ENCODE measurements at regions not wholly inside any gene's neighbourhood (a gene's known extent, or its start where the extent isn't known, plus 50 kb on each side); places are given as distances from the start of the nearest gene placed in this dataset.

DNA sequence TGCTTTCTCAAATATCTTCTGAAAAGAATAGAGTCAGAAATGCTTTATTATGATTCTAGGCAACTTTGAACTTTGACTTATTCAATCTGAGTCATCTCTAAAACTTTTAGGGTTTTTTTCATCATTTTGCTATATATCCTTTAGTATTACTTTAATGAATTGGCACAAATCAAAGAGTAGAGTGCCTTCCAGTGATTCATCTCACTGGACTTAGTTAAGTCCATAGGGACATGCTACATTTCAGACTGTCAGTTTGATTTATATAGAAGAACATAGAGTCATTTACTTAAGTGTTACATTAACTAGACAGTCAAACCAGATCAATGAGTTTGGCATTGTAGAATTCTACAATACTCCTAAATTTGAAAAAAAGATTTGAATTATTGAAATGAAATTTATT lies 1235.7 kb upstream of the MAP3K7 start:
- no peak for DNase-seq (ENCODE audit: low read depth)
- no peak overlapping the region for H3K4me3 ChIP-seq (ENCODE audit: low read depth, low read length)
- TF ChIP-seq, protein P1, sequence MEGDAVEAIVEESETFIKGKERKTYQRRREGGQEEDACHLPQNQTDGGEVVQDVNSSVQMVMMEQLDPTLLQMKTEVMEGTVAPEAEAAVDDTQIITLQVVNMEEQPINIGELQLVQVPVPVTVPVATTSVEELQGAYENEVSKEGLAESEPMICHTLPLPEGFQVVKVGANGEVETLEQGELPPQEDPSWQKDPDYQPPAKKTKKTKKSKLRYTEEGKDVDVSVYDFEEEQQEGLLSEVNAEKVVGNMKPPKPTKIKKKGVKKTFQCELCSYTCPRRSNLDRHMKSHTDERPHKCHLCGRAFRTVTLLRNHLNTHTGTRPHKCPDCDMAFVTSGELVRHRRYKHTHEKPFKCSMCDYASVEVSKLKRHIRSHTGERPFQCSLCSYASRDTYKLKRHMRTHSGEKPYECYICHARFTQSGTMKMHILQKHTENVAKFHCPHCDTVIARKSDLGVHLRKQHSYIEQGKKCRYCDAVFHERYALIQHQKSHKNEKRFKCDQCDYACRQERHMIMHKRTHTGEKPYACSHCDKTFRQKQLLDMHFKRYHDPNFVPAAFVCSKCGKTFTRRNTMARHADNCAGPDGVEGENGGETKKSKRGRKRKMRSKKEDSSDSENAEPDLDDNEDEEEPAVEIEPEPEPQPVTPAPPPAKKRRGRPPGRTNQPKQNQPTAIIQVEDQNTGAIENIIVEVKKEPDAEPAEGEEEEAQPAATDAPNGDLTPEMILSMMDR (IDR thresholded peaks at IDR 0.05; ENCODE audit: control insufficient read depth, extremely low read depth, insufficient read depth), result no peak

DNA sequence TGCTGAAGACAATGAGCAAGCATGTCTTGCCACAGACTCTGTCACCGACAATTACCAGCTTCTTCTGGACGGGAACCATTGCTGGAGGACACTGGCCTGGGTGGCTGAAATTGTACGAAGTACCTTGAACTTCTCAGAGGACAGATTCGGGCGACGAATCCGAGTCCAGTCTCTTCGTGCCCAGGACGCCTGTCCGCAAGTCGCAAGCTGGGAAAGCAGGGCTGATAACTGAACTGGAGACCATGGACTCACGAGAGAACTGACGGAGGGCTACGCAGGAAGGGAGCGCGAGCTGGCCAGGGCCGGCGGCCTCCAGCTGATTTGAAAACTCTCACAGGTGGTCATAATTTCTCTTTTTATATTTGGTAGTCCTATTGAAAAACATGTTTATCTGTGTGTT lies 1229.5 kb upstream of the MAP3K7 start:
- TF ChIP-seq, protein P1 (IDR thresholded peaks at IDR 0.05; ENCODE audit: control insufficient read depth, extremely low read depth, insufficient read depth), result no peak
- H3K4me3 ChIP-seq (ENCODE audit: low read depth, low read length), result no peak overlapping the region
- DNase-seq (ENCODE audit: low read depth), result no peak

DNA sequence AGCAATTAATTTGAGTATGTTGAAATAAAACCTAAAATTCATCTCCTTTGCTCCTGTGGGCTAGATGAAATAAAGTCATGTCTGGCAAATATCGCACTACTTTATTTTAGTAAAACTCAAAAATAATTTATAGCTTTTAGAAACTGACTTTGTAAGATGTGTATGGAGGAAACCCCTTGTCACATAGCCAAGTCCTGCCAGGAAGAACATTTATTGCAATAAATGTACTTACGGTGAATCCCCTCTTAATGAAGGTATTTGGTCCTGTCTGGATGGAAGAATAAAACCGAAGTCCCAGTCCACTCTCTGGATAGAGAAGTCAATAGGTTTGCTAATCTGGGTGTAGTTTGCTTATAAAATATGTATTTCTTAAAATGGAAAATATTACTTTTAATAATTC lies 1226.8 kb upstream of the MAP3K7 start:
- no peak overlapping the region for H3K4me3 ChIP-seq (ENCODE audit: low read depth, low read length)
- TF ChIP-seq, protein P1 (IDR thresholded peaks at IDR 0.05; ENCODE audit: control insufficient read depth, extremely low read depth, insufficient read depth), result no peak
- DNase-seq (ENCODE audit: low read depth), result no peak

DNA sequence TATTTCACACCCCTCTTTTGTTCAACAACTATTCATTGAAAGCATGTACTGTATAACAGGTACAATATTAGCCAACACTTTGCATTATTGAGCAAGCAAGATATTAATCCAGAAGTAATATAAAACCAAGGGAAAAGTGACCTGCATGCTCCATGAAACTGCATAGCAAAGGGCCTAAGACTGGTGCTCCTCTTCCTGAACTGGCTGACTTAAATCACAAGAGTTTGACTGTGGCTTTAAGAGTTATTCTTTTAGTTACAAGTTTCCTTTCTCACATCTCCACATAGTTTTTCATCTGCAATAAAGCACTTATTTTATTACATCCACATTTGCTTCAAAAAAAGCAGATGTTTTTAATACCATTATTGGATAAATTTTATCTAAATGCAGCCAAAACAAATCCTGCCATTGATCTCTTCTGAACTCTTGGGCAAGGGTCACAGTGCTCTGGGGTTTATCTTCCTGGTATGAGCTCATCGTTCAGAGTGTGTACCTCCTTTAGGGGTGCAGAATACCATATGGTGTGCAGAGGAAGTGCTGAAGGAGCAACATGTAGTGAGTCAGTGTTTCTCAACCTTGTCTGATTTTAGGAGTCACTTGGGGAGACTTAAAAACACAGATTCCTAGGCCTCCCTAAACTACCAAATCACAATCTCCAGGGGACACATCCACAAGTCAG lies 1225.9 kb upstream of the MAP3K7 start:
- TF ChIP-seq, protein P1 (IDR thresholded peaks at IDR 0.05; ENCODE audit: control insufficient read depth, extremely low read depth, insufficient read depth), result no peak
- no peak for DNase-seq (ENCODE audit: low read depth)
- H3K4me3 ChIP-seq (ENCODE audit: low read depth, low read length), result no peak overlapping the region

DNA sequence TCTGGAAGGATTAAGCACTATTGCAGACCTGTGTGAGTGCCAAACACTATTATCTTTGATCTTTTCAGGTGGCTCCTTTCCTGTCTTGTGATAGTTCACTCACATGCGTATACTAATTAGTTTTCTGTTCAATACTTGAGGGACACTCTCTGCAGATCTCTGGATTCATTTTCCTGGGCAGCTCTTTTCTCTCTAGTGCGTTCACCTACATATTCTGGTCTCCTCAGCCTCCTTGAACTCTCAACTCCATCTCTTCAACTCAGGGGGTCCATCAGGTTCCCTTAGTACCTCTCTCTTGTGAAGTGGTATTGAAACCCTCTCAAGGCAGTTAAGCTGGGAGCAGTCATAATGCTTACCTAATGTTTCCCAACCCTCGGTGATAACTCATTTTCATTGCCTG lies 1218.1 kb upstream of the MAP3K7 start:
- H3K4me3 ChIP-seq (ENCODE audit: low read depth, low read length), result no peak overlapping the region
- TF ChIP-seq, protein P1 (IDR thresholded peaks at IDR 0.05; ENCODE audit: control insufficient read depth, extremely low read depth, insufficient read depth), result no peak
- no peak for DNase-seq (ENCODE audit: low read depth)

- TF ChIP-seq, protein P1 (IDR thresholded peaks at IDR 0.05; ENCODE audit: control insufficient read depth, extremely low read depth, insufficient read depth), result no peak
- DNase-seq (ENCODE audit: low read depth), result no peak
- H3K4me3 ChIP-seq (ENCODE audit: low read depth, low read length), result no peak overlapping the region
Measured at GRCh38 chr6:91802431-91802830, 1215.6 kb upstream of the MAP3K7 start.

DNA sequence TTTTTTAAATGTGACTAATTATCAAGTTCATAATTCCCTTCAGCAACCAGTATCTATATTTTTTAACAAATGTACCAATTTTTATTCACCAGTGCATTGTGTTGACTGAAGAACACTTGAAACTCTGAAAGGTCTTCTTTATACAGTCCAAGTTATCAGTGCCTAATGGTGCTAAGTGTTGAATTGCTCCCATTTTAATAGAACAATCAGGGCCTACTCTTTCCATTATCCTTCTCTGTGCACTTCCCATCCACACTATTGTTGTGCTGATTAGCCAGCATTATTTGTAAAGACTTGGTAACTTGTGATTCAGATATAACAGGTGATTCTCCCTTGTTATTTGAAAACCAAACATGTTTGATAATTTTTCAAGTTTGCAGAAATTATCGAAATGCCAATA lies 1209.7 kb upstream of the MAP3K7 start:
- TF ChIP-seq, protein P1 (IDR thresholded peaks at IDR 0.05; ENCODE audit: control insufficient read depth, extremely low read depth, insufficient read depth), result no peak
- H3K4me3 ChIP-seq (ENCODE audit: low read depth, low read length), result no peak overlapping the region
- no peak for DNase-seq (ENCODE audit: low read depth)
